GM19395 (cell line): ENCODE measurements at regions not wholly inside any gene's neighbourhood (a gene's known extent, or its start where the extent isn't known, plus 50 kb on each side); places are given as distances from the start of the nearest gene placed in this dataset.
"Not testable (repeated sequence)": the region's sequence is repeated elsewhere in the genome, so short reads cannot be mapped to it uniquely, and the experiment has no call there.

Experiments
- ATAC-seq: cut with Tn5 transposase; IDR thresholded peaks from one replicate; pipeline ENCODE4 v1.9.1; 2021; ENCODE audit warnings: mild to moderate bottlenecking, moderate library complexity; ENCODE audit not compliant: unreplicated experiment

DNA sequence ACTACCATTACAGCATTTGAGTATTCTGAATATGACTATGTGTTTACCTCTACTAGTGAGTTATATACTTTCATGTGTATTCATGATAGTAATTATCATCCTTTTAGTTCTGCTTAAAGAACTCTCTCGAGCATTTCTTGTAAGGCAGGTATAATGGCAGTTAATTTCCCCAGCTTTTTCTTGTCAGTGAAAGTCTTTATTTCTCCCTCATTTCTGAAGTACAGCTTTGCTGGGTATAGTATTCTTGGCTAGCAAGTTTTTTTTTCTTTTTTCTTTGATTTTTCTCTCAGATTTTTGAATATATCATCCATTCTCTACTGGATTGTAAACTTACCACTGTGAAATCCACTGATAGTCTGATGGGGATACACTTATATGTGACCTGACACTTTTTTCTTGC lies 165.9 kb upstream of the ARHGAP5 start:
- no peak for ATAC-seq

DNA sequence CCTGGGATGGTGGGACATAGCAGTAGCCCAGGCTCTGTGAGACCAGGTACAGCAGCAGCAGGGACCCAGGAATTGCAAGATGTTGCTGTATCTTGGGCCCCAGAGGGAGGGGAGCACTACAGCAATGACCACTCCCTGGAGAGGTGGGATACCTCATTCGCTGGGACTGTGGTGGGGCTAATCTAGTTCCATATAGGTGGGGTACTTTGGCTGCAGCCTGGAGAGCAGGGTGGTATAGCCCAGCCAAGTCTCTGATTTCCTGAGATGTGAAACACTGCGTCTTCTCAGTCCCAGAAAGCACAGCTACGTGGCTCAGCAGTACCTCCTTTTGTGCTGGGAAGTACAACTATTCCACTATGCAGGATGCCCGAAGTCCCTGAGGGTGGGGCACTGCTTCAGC lies 163.7 kb upstream of the ARHGAP5 start:
- ATAC-seq: no peak

DNA sequence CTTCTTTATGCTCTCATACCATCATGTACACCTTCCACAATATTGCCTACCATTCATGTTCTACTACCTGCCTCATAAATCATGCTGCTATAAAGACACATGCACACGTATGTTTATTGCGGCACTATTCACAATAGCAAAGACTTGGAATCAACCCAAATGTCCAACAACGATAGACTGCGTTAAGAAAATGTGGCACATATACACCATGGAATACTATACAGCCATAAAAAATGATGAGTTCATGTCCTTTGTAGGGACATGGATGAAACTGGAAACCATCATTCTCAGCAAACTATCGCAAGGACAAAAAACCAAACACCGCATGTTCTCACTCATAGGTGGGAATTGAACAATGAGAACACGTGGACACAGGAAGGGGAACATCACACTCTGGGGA lies 158.8 kb upstream of the ARHGAP5 start:
- not testable (repeated sequence) for ATAC-seq

DNA sequence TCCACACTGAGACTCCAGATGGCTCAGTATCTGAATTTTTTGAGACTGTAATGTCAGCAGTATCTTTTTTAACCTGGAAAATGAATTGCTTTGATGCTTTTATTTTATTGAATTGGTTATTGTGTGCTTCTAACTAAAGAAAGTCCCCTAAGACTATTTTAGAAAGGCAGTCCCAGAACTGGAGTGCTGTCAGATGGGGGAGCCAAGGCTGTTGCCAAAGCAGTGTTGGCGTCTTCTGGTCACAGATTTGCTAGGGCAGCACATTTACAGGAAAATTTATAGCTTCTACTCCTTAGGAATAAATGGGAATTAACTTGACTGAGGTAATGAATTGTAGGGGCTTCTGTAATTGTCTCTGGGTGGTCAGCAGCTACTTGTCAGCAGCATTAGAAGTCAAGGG lies 157.1 kb upstream of the ARHGAP5 start:
- ATAC-seq: no peak

DNA sequence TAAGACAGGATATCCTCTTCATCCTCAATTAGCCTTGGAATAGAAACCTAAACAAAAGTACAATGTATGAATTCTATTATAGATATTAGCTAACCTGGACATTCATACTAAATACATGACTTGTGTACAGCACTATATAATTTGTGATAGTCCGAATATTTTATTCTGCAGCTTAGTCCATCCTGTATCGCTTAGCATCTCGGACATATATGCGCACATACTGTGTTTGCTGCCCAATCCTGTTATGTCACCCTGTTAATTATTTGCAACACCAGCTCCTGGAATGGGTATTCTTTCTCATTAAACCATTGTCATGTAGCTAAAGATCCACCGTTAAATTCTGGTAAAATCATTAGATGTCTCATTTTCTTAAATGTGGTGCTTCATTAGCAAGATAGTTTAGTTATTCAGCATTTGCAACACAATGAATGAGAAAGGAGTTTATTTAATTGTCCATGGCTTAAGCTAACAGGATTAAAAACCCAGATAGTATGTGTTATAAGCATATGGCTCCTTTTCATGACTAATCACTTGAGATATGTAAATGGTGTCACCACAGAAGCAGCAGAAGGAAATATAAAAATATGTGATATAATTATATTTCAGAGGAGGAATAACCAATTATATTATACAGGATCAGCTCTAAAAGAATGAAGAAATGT lies 156.0 kb upstream of the ARHGAP5 start:
- ATAC-seq: no peak

DNA sequence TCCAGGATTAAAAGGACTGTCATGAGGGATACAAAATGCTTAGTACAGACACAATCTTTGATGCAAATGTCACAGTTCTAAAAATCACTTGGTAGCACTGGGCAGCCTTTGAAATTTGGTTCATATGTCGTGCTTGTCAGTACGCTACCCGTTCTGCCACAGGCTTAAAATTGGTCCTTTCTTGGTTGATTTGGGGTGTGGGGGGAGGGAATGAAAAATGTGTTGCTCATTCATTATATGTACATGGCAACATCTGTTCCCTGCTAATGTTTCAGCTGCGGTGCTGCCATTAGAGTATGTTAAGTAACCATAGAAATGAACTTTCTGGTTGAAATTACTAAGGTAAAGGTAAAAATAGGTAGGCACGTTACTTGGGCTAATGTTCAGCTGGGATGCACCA lies 155.4 kb upstream of the ARHGAP5 start:
- ATAC-seq: no peak

DNA sequence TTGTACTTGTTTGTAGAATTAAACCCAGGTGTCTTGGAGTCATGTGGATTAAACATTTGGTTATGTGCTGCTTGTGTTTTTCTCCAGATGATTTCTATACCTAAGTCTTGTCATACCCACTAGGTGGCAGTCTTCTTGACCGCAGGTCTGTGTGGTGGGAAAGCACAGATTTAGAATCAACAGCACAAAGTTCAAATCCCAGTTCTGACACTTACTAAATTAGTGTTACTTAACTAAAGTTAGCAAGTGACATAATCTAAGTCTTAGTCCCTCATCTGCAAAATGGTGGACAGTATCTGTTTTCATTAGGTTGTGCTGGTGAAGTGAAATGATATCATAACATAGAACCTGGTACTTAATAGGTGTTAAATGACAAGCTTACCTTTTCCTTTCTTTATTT lies 151.0 kb upstream of the ARHGAP5 start:
- peak; percentile 73 for ATAC-seq

DNA sequence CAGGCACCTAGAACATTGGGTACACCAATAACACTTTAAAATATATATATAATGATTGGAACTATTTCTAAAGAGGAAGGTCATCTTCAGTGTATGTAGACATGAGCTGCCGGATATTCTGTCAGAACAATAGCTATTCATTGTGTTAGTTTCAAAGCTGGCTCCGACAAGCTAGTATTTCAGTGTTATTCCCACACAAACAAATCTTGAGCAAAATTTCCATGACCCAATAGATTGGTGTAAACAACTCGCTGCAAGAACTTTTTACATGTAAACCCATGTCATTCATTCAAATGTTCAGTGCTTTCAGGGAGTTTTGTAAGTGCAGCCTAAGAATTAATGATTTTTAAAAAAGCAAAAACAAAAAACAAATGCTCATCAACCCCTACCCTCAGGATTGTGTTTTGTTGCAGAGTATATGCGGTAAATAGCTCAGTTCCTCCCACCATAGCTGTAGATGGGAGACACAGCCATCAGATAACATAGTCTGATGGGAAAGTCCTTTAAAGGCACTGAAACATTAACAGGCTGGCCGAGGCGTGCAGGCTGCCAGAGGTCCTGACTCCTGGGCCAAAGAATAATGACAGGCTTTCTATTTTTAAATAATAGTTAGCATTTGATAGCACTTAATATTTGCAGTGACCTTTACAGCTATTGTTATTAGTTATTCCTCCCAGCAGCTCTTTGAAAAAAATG lies 150.3 kb upstream of the ARHGAP5 start:
- no peak for ATAC-seq

DNA sequence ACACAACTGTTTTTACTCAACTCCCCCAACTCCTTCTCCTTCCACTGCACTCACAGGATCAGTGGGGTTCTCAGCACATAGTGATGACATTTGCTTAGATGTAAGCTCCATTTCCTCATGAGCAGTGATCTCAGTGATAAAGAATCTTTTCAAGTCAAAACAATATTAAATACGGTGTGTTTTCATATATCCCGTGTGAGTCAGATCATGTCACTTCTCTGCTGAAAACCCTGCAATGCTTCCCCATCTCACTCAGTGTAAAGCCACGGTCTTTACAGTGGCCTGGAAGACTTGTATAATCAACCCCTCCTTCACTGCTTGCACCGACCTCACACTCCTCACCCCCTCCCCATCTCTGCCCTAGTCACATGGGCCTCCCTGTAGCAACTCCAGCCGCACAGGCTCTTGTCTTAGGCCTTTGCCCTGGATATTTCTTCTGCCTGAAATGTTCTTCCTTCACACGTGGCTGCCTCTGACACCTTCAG lies 149.7 kb upstream of the ARHGAP5 start:
- no peak for ATAC-seq

DNA sequence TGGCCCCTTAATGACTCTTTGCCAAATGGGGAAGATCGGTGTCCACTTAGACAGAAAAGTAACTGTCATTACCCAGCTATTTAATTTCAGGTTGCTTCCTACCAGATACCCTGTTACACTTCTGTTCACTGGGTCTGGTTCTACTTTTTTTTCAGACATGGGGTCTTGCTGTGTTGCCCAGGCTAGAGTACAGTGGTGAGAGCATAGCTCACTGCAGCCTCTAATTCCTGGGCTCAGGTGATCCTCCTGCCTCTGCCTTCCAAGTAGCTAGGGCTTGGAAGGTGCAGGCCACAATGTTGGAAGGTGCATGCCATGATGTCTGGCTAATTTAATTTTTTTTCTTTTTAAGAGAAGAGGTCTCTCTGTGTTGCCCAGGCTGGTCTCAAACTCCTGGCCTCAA lies 147.0 kb upstream of the ARHGAP5 start:
- no peak for ATAC-seq

DNA sequence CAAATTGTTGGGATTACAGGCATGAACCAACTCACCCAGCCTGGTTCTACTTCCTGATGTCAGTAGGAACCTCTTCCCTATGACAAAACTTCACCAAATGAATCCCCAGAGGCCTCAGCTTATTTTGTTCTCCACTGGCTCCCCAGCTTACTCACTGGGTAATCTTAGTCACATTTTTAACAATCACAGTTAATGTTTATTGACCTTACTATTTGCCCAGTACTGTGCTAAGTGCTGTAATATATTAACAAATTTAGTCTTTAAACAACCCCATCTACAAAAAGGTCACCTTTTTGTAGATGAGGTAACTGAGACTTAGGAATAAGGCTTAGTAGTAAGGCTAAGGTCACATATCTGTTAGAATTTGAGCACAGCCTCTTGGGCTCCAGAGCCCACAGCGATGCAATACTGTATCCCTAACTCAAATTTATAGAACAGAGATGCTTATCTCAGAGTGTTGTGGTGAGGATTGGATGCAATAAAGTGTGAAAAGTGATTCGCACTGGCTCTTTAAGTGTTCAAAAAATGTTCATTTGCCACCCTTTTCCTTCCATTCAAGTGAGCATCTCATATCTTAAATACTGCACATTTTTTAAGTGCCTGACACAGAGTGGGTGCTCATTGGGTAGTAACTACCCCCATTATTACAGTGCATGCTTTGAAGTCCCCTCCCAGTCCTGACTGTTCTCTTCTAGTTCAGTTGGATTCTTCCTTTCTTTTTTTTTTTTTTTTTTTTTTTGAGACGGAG lies 146.4 kb upstream of the ARHGAP5 start:
- ATAC-seq: no peak

DNA sequence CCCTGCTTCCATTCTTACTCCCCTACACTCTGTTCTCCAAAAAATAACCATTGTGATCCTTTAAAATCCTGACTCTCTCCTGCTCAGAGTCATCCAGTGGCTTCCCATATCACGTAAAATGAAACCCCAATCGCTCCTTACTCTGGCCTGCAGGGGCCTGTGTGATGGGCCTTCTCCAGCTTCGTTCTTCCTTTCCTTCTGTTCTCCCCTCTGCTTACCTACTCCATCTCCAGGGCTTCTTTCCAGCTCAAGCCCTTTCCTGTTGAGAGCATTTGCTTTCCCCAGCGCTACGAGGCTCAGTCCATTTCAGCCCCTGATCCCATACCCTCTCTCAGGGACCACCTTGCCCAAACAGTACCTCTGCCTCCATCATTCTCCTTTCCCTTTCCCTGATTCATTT lies 144.4 kb upstream of the ARHGAP5 start:
- no peak for ATAC-seq

DNA sequence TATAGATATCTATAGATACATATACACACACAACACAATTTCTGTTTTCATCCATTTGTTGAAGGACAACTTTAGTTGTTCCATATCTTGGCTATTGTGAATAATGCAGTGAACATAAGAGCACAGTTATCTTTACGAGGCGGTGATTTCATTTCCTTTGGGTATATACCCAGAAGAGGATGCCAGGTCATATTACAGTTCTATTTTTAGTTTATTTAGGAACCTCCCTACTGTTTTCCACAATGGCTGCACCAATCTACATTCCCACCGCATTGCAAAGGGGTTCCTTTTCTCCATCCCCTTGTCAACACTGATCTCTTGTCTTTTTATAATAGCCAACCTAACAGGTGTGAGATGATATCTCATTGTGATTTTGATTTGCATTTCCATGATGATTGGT lies 143.4 kb upstream of the ARHGAP5 start:
- no peak for ATAC-seq

DNA sequence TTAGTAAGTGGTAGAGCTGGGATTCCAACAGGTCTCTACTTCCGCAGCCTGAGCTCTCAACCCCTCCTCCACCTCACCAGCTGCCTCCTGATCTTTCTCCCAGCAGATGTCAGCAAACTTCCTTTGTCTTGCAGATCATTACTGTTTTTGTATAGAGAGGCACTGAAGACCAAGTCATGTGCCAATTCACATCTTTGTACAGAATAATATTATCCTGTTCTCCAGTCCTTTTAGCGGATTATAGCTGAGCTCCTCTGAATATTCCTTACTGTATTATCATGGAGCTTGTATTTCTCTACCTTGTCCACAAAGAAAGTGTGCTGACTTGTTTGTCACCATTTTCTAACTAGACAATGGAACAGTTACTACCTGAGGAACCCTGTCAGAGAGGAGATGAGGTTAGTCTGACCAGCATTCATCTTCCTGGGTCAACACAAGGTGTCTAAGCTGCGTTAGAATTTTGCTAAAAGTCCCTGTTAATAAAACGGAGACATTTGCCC lies 142.3 kb upstream of the ARHGAP5 start:
- ATAC-seq: no peak

DNA sequence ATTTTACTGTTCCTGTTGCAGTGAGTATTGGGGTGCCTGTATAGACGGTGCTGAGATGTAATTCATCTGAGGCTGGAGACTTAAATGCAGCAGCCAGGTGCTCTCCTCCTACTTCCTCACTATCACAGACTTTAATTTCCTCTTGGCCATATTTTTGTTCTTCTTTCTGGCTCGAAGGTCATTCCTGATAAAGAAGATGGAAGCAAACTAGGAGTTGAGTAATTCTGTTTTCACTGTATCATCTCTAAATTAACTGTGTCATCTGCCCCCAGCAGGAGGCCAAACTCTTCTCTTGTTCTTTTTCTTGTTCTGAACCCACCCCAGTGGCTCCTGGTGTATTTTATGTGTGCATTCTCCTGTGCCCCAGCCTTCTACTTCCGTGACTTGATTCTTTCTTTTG lies 141.7 kb upstream of the ARHGAP5 start:
- ATAC-seq: no peak

DNA sequence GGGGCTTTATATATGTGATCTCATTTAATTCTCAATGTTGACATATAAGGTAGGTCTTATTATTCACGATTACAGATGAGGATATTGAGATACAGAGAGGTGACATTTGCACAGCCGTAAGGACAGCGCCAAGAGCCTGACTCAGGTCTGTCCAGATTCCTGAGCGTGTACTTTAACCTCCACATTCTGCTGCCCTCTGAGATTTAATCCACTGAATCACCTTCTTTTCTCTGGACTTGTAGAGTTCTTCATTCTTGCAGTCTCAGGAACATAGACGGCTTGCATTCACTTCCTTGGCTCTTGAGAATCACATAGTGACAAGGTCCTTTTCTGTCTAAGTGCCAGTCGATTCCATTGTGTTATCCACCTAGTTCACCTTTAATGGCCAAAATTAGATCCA lies 141.0 kb upstream of the ARHGAP5 start:
- no peak for ATAC-seq

DNA sequence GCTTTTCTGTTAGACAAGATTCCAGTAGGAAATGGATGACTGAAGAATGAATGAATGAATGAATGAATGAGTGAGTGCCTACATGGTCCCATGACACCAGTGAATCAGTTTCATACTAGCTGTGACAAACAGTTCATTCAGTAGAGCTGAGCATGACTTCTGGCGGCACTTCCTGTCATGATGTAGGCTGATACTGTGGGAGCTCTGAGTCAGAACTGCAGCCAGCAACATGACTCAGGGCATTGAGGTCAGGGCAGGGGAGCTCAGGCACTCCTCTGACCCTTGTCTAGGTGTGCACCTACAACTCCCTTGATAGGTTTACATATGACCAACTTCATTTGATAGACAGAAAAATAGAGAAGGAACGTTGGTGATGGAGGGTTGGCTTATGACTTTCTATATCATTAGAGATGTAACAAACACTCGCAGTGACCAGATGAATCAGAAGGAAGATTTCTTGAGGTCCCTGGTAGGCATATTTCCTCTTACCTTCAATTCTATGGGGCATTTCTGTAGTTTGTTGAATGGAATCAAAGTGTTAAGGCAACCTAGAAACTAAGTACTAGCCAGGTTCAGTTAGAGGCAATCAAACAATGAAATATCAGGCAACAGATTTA lies 139.3 kb upstream of the ARHGAP5 start:
- peak; percentile 98 for ATAC-seq

DNA sequence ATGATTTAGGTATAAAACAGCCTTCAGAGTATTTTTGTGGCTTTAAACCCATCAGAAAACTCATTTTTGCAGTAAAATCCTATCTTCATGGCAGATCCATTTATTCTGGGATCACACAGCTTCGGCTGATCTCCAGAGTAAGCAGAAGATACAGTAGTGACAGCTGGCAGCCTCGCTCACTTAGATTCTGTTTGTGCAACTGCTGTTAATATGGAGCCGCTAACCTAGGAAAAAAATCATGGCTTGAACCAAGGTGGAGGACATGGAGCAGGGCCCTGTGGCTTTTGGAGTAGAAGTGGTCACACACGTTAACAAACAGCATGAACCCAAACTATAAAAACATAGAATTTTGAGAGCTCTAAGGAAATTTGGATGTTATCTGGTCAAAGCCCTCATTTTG lies 137.2 kb upstream of the ARHGAP5 start:
- ATAC-seq: no peak

DNA sequence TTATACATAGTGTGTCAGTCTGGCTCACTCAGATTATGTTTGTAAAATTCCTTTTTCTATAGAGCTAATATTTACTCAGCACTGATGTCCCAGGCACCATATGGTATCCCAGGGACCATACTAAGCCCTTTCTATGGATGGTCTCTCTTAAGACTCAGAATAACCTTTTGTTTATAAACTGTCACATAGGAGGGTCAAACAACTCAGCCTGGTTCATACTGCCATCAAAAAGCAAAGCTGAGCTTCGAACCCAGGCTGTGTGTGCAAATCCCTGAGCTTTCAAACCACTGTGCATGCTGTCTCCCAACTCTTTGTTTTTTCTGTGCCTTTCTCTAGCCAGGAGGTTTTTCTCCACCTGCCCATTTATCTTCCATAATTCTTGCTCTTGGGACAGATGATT lies 135.6 kb upstream of the ARHGAP5 start:
- ATAC-seq: no peak

DNA sequence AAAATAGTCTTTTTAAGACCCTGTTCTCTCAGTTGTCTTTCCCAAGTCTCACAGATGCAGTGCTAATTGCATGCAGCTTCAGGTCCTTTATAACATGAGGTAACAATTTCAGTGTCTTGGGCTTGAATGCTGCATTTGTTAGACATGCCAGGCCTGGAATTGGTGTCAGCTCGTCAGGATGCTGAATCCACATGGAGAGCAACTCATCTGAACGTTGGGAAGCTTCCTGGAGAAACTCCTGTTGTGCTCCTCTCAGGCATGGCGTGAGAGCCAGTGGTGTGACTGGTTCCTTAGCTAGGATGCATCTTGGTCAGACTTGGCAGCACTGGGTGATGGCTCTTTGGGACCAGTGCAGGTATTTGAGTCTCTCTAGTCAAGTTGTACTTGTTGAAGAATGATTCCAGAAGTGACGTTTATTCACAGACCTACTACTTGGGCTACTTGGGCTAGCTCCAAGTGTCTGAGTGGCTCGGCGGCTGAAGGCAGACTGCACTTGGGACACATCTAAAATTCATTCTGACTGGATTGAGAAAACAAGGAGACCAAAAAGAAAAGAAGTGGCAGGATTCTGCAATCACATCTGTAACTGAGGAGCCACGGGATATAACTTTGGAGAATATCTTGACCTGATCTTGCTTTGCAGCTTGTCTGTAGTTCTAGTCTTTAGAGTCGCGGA lies 134.8 kb upstream of the ARHGAP5 start:
- no peak for ATAC-seq
